ENCODE measurements at regions not wholly inside any gene's neighbourhood (a gene's known extent, or its start where the extent isn't known, plus 50 kb on each side); places are given as distances from the start of the nearest gene placed in this dataset.
"Not testable (repeated sequence)": the region's sequence is repeated elsewhere in the genome, so short reads cannot be mapped to it uniquely, and the experiment has no call there.

DNA sequence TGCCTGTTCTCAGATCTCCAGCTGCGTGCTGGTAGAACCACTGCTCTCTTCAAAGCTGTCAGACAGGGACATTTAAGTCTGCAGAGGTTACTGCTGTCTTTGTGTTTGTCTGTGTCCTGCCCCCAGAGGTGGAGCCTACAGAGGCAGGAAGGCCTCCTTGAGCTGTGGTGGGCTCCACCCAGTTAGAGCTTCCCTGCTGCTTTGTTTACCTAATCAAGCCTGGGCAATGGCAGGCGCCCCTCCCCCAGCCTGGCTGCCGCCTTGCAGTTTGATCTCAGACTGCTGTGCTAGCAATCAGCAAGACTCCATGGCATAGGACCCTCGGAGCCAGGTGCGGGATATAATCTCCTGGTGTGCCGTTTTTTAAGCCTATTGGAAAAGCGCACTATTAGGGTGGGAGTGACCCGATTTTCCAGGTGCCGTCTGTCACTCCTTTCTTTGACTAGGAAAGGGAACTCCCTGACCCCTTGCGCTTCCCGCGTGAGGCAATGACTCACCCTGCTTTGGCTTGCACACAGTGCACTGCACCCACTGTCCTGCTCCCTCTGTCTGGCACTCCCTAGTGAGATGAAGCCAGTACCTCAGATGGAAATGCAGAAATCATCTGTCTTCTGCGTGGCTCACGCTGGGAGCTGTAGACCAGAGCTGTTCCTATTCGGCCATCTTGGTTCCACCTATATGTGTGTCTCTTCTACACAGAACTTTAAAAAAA is 355.1 kb downstream of the SUCLG1 start:
- TF ChIP-seq, protein P1, sequence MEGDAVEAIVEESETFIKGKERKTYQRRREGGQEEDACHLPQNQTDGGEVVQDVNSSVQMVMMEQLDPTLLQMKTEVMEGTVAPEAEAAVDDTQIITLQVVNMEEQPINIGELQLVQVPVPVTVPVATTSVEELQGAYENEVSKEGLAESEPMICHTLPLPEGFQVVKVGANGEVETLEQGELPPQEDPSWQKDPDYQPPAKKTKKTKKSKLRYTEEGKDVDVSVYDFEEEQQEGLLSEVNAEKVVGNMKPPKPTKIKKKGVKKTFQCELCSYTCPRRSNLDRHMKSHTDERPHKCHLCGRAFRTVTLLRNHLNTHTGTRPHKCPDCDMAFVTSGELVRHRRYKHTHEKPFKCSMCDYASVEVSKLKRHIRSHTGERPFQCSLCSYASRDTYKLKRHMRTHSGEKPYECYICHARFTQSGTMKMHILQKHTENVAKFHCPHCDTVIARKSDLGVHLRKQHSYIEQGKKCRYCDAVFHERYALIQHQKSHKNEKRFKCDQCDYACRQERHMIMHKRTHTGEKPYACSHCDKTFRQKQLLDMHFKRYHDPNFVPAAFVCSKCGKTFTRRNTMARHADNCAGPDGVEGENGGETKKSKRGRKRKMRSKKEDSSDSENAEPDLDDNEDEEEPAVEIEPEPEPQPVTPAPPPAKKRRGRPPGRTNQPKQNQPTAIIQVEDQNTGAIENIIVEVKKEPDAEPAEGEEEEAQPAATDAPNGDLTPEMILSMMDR (conservative IDR thresholded peaks at IDR 0.05; ENCODE audit: low read depth, low read length), result not testable (repeated sequence)
- not testable (repeated sequence) for TF ChIP-seq EZH2phosphoT487 (IDR thresholded peaks at IDR 0.05; ENCODE audit: borderline replicate concordance, low read length); EZH2 (IDR thresholded peaks at IDR 0.05; ENCODE audit: low read length, unreplicated experiment)
